ENCODE measurements at regions not wholly inside any gene's neighbourhood (a gene's known extent, or its start where the extent isn't known, plus 50 kb on each side); places are given as distances from the start of the nearest gene placed in this dataset.
"Not testable (repeated sequence)": the region's sequence is repeated elsewhere in the genome, so short reads cannot be mapped to it uniquely, and the experiment has no call there.

GRCh38 chr5:86284400-86285190 lies 333.1 kb upstream of the COX7C start:
- H3K27me3 ChIP-seq (ENCODE audit: control insufficient read depth, insufficient read depth, low read length); H3K4me1 ChIP-seq (ENCODE audit: control insufficient read depth, insufficient read depth, low read length); DNase-seq (ENCODE audit: low read depth in 4 of 6, low spot score in 6 of 6); H3K27ac ChIP-seq (ENCODE audit: low read depth, low read length); H3K4me3 ChIP-seq (ENCODE audit: low read depth, low read length); H3K36me3 ChIP-seq (ENCODE audit: control insufficient read depth, insufficient read depth, low read length); H3K9me3 ChIP-seq (ENCODE audit: control insufficient read depth, insufficient read depth, low read length): not testable (repeated sequence)
- no CpG with 5 or more reads among the region's 3 CpGs for WGBS (ENCODE audit: insufficient coverage)

GRCh38 chr5:86287437-86287836 lies 330.3 kb upstream of the COX7C start:
- H3K9me3 ChIP-seq (ENCODE audit: control insufficient read depth, insufficient read depth, low read length); H3K4me1 ChIP-seq (ENCODE audit: control insufficient read depth, insufficient read depth, low read length); H3K4me3 ChIP-seq (ENCODE audit: low read depth, low read length); H3K36me3 ChIP-seq (ENCODE audit: control insufficient read depth, insufficient read depth, low read length); H3K27me3 ChIP-seq (ENCODE audit: control insufficient read depth, insufficient read depth, low read length); DNase-seq (ENCODE audit: low read depth in 4 of 6, low spot score in 6 of 6); H3K27ac ChIP-seq (ENCODE audit: low read depth, low read length): not testable (repeated sequence)
- no CpG with 5 or more reads among the region's 2 CpGs for WGBS (ENCODE audit: insufficient coverage)

- not testable (repeated sequence) for H3K4me1 ChIP-seq (ENCODE audit: control insufficient read depth, insufficient read depth, low read length); H3K9me3 ChIP-seq (ENCODE audit: control insufficient read depth, insufficient read depth, low read length); H3K27ac ChIP-seq (ENCODE audit: low read depth, low read length); DNase-seq (ENCODE audit: low read depth in 4 of 6, low spot score in 6 of 6); H3K36me3 ChIP-seq (ENCODE audit: control insufficient read depth, insufficient read depth, low read length); H3K4me3 ChIP-seq (ENCODE audit: low read depth, low read length); H3K27me3 ChIP-seq (ENCODE audit: control insufficient read depth, insufficient read depth, low read length)
- 85% methylated on average over 4 of the region's 9 CpGs for WGBS (ENCODE audit: insufficient coverage)
Observed at GRCh38 chr5:86289786-86290185, 328.0 kb upstream of the COX7C start.

- H3K36me3 ChIP-seq (ENCODE audit: control insufficient read depth, insufficient read depth, low read length); H3K4me3 ChIP-seq (ENCODE audit: low read depth, low read length); DNase-seq (ENCODE audit: low read depth in 4 of 6, low spot score in 6 of 6); H3K4me1 ChIP-seq (ENCODE audit: control insufficient read depth, insufficient read depth, low read length); H3K27me3 ChIP-seq (ENCODE audit: control insufficient read depth, insufficient read depth, low read length); H3K27ac ChIP-seq (ENCODE audit: low read depth, low read length); H3K9me3 ChIP-seq (ENCODE audit: control insufficient read depth, insufficient read depth, low read length): not testable (repeated sequence)
- WGBS (ENCODE audit: insufficient coverage), result 98% methylated on average over 4 of the region's 6 CpGs
Observed at GRCh38 chr5:86292811-86293210, 324.9 kb upstream of the COX7C start.

- not testable (repeated sequence) for DNase-seq (ENCODE audit: low read depth in 4 of 6, low spot score in 6 of 6); H3K27me3 ChIP-seq (ENCODE audit: control insufficient read depth, insufficient read depth, low read length); H3K27ac ChIP-seq (ENCODE audit: low read depth, low read length); H3K9me3 ChIP-seq (ENCODE audit: control insufficient read depth, insufficient read depth, low read length); H3K4me1 ChIP-seq (ENCODE audit: control insufficient read depth, insufficient read depth, low read length); H3K36me3 ChIP-seq (ENCODE audit: control insufficient read depth, insufficient read depth, low read length); H3K4me3 ChIP-seq (ENCODE audit: low read depth, low read length)
- WGBS (ENCODE audit: insufficient coverage), result no CpG with 5 or more reads among the region's 1 CpG
Observed at GRCh38 chr5:86302643-86303042, 315.1 kb upstream of the COX7C start.

- DNase-seq (ENCODE audit: low read depth in 4 of 6, low spot score in 6 of 6), result peak in 2 of 6 donors; percentile 7 to 37
- WGBS (ENCODE audit: insufficient coverage), result no CpG with 5 or more reads among the region's 2 CpGs
Observed at GRCh38 chr5:86305050-86305449, 312.7 kb upstream of the COX7C start.

GRCh38 chr5:86314951-86315350 lies 302.8 kb upstream of the COX7C start:
- Histone ChIP-seq H3K4me1 (ENCODE audit: control insufficient read depth, insufficient read depth, low read length) (no peaks in the 10 kb centered on the region), H3K36me3 (ENCODE audit: control insufficient read depth, insufficient read depth, low read length) (no peaks in the 10 kb centered on the region), H3K27me3 (ENCODE audit: control insufficient read depth, insufficient read depth, low read length) (no peaks in the 10 kb centered on the region), H3K9me3 (ENCODE audit: control insufficient read depth, insufficient read depth, low read length) (no peaks in the 10 kb centered on the region), H3K27ac (ENCODE audit: low read depth, low read length) (no peak overlapping the region), H3K4me3 (ENCODE audit: low read depth, low read length) (no peak overlapping the region)
- no peak for DNase-seq (ENCODE audit: low read depth in 4 of 6, low spot score in 6 of 6)

More at GRCh38 chr5:86305050-86305449, 312.7 kb upstream of the COX7C start:
- not testable (repeated sequence) for H3K27me3 ChIP-seq (ENCODE audit: control insufficient read depth, insufficient read depth, low read length); H3K27ac ChIP-seq (ENCODE audit: low read depth, low read length); H3K4me3 ChIP-seq (ENCODE audit: low read depth, low read length); H3K4me1 ChIP-seq (ENCODE audit: control insufficient read depth, insufficient read depth, low read length); H3K9me3 ChIP-seq (ENCODE audit: control insufficient read depth, insufficient read depth, low read length); H3K36me3 ChIP-seq (ENCODE audit: control insufficient read depth, insufficient read depth, low read length)

GRCh38 chr5:86320266-86320665 lies 297.5 kb upstream of the COX7C start:
- Histone ChIP-seq H3K27ac (ENCODE audit: low read depth, low read length) (no peak overlapping the region), H3K27me3 (ENCODE audit: control insufficient read depth, insufficient read depth, low read length) (no peaks in the 10 kb centered on the region), H3K4me3 (ENCODE audit: low read depth, low read length) (no peak overlapping the region), H3K36me3 (ENCODE audit: control insufficient read depth, insufficient read depth, low read length) (no peaks in the 10 kb centered on the region), H3K9me3 (ENCODE audit: control insufficient read depth, insufficient read depth, low read length) (no peaks in the 10 kb centered on the region), H3K4me1 (ENCODE audit: control insufficient read depth, insufficient read depth, low read length) (no peaks in the 10 kb centered on the region)
- no peak for DNase-seq (ENCODE audit: low read depth in 4 of 6, low spot score in 6 of 6)

- Histone ChIP-seq H3K9me3 (ENCODE audit: control insufficient read depth, insufficient read depth, low read length) (no peaks in the 10 kb centered on the region), H3K27me3 (ENCODE audit: control insufficient read depth, insufficient read depth, low read length) (no peaks in the 10 kb centered on the region), H3K27ac (ENCODE audit: low read depth, low read length) (no peak overlapping the region), H3K4me1 (ENCODE audit: control insufficient read depth, insufficient read depth, low read length) (no peaks in the 10 kb centered on the region), H3K36me3 (ENCODE audit: control insufficient read depth, insufficient read depth, low read length) (no peaks in the 10 kb centered on the region), H3K4me3 (ENCODE audit: low read depth, low read length) (no peak overlapping the region)
- no peak for DNase-seq (ENCODE audit: low read depth in 4 of 6, low spot score in 6 of 6)
- no CpG with 5 or more reads among the region's 1 CpG for WGBS (ENCODE audit: insufficient coverage)
Observed at GRCh38 chr5:86329318-86329717, 288.4 kb upstream of the COX7C start.

GRCh38 chr5:86330736-86331135 lies 287.0 kb upstream of the COX7C start:
- Histone ChIP-seq H3K4me3 (ENCODE audit: low read depth, low read length) (no peak overlapping the region), H3K27ac (ENCODE audit: low read depth, low read length) (no peak overlapping the region), H3K9me3 (ENCODE audit: control insufficient read depth, insufficient read depth, low read length) (no peaks in the 10 kb centered on the region), H3K4me1 (ENCODE audit: control insufficient read depth, insufficient read depth, low read length) (no peaks in the 10 kb centered on the region), H3K27me3 (ENCODE audit: control insufficient read depth, insufficient read depth, low read length) (no peaks in the 10 kb centered on the region), H3K36me3 (ENCODE audit: control insufficient read depth, insufficient read depth, low read length) (no peaks in the 10 kb centered on the region)
- no peak for DNase-seq (ENCODE audit: low read depth in 4 of 6, low spot score in 6 of 6)
- WGBS (ENCODE audit: insufficient coverage), result 92% methylated on average over 2 of the region's 2 CpGs

All from spinal cord (tissue), 9 donors.